ENCODE measurements at regions not wholly inside any gene's neighbourhood (a gene's known extent, or its start where the extent isn't known, plus 50 kb on each side); places are given as distances from the start of the nearest gene placed in this dataset.

DNA sequence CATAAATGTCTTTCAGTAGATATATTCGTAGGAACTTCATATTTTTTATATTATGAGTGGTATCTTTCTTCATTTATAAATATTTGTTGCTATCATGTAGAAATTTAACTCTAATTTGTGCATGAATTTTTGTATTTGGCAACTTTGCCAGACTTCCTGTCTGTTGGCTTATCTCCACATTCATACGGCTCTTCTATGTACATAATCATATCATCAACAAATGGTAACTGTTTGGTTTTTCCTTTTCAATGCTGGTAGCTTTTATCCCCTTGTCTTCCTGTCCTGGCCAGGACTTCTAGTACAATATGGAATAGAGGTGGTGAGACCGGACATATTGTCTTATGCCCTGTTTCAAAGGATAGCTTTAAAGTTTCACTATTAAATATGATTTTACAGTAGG lies 132.3 kb upstream of the COL5A1 start:
- TF ChIP-seq CTCF (IDR thresholded peaks at IDR 0.05) (no peak), EZH2 (IDR thresholded peaks at IDR 0.05) (no peak)
